ENCODE measurements at regions not wholly inside any gene's neighbourhood (a gene's known extent, or its start where the extent isn't known, plus 50 kb on each side); places are given as distances from the start of the nearest gene placed in this dataset.

GRCh38 chr2:207255565-207256470 lies 90.1 kb upstream of the KLF7 start:
- H3K27me3 ChIP-seq (replicated peaks; ENCODE audit: insufficient read depth) = no peaks in the 10 kb centered on the region
- no peak overlapping the region for H2AFZ ChIP-seq
- H3K79me2 ChIP-seq (ENCODE audit: insufficient read depth) = no peaks in the 10 kb centered on the region
- H3K9ac ChIP-seq = peak overlapping the region; percentile 79
- H3K27ac ChIP-seq = peak overlapping the region; percentile 94
- peak overlapping the region; percentile 82 for H3K4me2 ChIP-seq (ENCODE audit: unreplicated experiment)
- in situ Hi-C loops (cut with MboI) = no loop called here
- peaks cover 93% of the 10 kb centered on the region for H3K4me1 ChIP-seq (ENCODE audit: insufficient read depth)
- DNase-seq = peak; percentile 58
- peaks cover 81% of the 10 kb centered on the region for H3F3A ChIP-seq (ENCODE audit: insufficient read depth)
- TF ChIP-seq EZH2 (IDR thresholded peaks at IDR 0.05; ENCODE audit: insufficient read depth, poor library complexity, severe bottlenecking) (no peak), EZH2phosphoT487 (IDR thresholded peaks at IDR 0.05; ENCODE audit: insufficient read depth, low read depth) (no peak)
- no peaks in the 10 kb centered on the region for H3K36me3 ChIP-seq (ENCODE audit: low read depth)
- WGBS, 2 experiments (ENCODE audit: low coverage in 1 of 2, low lambda C conversion rate in 2 of 2, missing lambda C conversion rate in 2 of 2) = 57 to 61% methylated on average over 17 of the region's 17 CpGs
- H3K9me2 ChIP-seq (ENCODE audit: insufficient read depth) = no peaks in the 10 kb centered on the region
- peak overlapping the region; percentile 53; the same call in 1 of the 2 replicates for H3K4me3 ChIP-seq
- no peaks in the 10 kb centered on the region for H3K9me3 ChIP-seq (ENCODE audit: low read depth)
- H4K20me1 ChIP-seq (ENCODE audit: insufficient read depth) = no peaks in the 10 kb centered on the region

GRCh38 chr2:207256476-207257207 lies 90.9 kb upstream of the KLF7 start:
- Histone ChIP-seq H3K9me2 (ENCODE audit: insufficient read depth) (no peaks in the 10 kb centered on the region), H3K4me2 (ENCODE audit: unreplicated experiment) (peak overlapping the region; percentile 82), H3K79me2 (ENCODE audit: insufficient read depth) (no peaks in the 10 kb centered on the region), H3K4me3 (no peak overlapping the region), H3F3A (ENCODE audit: insufficient read depth) (peaks cover 73% of the 10 kb centered on the region), H3K36me3 (ENCODE audit: low read depth) (no peaks in the 10 kb centered on the region), H2AFZ (no peak overlapping the region), H3K9me3 (ENCODE audit: low read depth) (no peaks in the 10 kb centered on the region), H3K27ac (peak overlapping the region; percentile 94), H3K9ac (peak overlapping the region; percentile 79; the same call in 1 of the 2 replicates), H3K27me3 (replicated peaks; ENCODE audit: insufficient read depth) (no peaks in the 10 kb centered on the region), H4K20me1 (ENCODE audit: insufficient read depth) (no peaks in the 10 kb centered on the region), H3K4me1 (ENCODE audit: insufficient read depth) (peaks cover 85% of the 10 kb centered on the region)
- in situ Hi-C loops (cut with MboI) = no loop called here
- TF ChIP-seq EZH2 (IDR thresholded peaks at IDR 0.05; ENCODE audit: insufficient read depth, poor library complexity, severe bottlenecking) = no peak
- no peak for TF ChIP-seq EZH2phosphoT487 (IDR thresholded peaks at IDR 0.05; ENCODE audit: insufficient read depth, low read depth)
- DNase-seq = peak; percentile 65
- WGBS, 2 experiments (ENCODE audit: low coverage in 1 of 2, low lambda C conversion rate in 2 of 2, missing lambda C conversion rate in 2 of 2) = 65 to 71% methylated on average over 8 to 10 of the region's 10 CpGs

- no peaks in the 10 kb centered on the region for H3K79me2 ChIP-seq (ENCODE audit: insufficient read depth)
- no peaks in the 10 kb centered on the region for H4K20me1 ChIP-seq (ENCODE audit: insufficient read depth)
- WGBS, 2 experiments (ENCODE audit: low coverage in 1 of 2, low lambda C conversion rate in 2 of 2, missing lambda C conversion rate in 2 of 2) = 62 to 64% methylated on average over 11 of the region's 11 CpGs
- H3K9me2 ChIP-seq (ENCODE audit: insufficient read depth) = no peaks in the 10 kb centered on the region
- H3K27ac ChIP-seq = peak overlapping the region; percentile 94
- no peaks in the 10 kb centered on the region for H3K27me3 ChIP-seq (replicated peaks; ENCODE audit: insufficient read depth)
- peak overlapping the region; percentile 45 for H3K4me2 ChIP-seq (ENCODE audit: unreplicated experiment)
- peaks cover 65% of the 10 kb centered on the region for H3F3A ChIP-seq (ENCODE audit: insufficient read depth)
- in situ Hi-C loops (cut with MboI) = no loop called here
- peak; percentile 21 for DNase-seq
- H2AFZ ChIP-seq = no peak overlapping the region
- H3K4me1 ChIP-seq (ENCODE audit: insufficient read depth) = peaks cover 76% of the 10 kb centered on the region
- TF ChIP-seq EZH2phosphoT487 (IDR thresholded peaks at IDR 0.05; ENCODE audit: insufficient read depth, low read depth) = no peak
- TF ChIP-seq EZH2 (IDR thresholded peaks at IDR 0.05; ENCODE audit: insufficient read depth, poor library complexity, severe bottlenecking) = no peak
- peak overlapping the region; percentile 59 for H3K9ac ChIP-seq
- H3K36me3 ChIP-seq (ENCODE audit: low read depth) = no peaks in the 10 kb centered on the region
- no peaks in the 10 kb centered on the region for H3K9me3 ChIP-seq (ENCODE audit: low read depth)
- H3K4me3 ChIP-seq = 0 out of 2 replicates have a peak overlapping the region, but pooled peaks have one; percentile 10
Observed at GRCh38 chr2:207257251-207258250, 91.8 kb upstream of the KLF7 start.
